ENCODE measurements at regions not wholly inside any gene's neighbourhood (a gene's known extent, or its start where the extent isn't known, plus 50 kb on each side); places are given as distances from the start of the nearest gene placed in this dataset.

DNA sequence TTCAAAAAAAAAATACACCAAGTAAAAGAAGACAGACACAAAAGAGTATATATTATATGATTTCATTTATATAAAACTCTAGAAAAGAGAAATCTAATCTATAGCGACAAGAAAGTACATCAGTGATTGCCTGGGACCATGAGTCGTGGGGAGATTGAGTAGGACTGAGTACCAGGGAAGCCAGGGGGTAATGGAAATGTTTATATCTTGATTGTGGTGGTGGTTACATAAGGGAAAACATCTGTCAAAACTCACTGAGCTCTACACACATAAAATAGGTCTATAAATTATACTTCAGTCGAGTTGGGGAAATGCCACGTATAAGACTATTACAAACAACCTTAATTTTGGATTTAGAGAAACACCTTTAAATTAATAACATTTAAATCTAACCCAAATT lies 117.4 kb downstream of the TRIM29 start:
- TF ChIP-seq, protein P1, sequence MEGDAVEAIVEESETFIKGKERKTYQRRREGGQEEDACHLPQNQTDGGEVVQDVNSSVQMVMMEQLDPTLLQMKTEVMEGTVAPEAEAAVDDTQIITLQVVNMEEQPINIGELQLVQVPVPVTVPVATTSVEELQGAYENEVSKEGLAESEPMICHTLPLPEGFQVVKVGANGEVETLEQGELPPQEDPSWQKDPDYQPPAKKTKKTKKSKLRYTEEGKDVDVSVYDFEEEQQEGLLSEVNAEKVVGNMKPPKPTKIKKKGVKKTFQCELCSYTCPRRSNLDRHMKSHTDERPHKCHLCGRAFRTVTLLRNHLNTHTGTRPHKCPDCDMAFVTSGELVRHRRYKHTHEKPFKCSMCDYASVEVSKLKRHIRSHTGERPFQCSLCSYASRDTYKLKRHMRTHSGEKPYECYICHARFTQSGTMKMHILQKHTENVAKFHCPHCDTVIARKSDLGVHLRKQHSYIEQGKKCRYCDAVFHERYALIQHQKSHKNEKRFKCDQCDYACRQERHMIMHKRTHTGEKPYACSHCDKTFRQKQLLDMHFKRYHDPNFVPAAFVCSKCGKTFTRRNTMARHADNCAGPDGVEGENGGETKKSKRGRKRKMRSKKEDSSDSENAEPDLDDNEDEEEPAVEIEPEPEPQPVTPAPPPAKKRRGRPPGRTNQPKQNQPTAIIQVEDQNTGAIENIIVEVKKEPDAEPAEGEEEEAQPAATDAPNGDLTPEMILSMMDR (IDR thresholded peaks at IDR 0.05; ENCODE audit: poor library complexity), result no peak
- TF ChIP-seq EZH2 (IDR thresholded peaks at IDR 0.05; ENCODE audit: borderline replicate concordance) (no peak), EZH2phosphoT487 (IDR thresholded peaks at IDR 0.05; ENCODE audit: low read depth, severe bottlenecking, unreplicated experiment) (no peak)

Data from hepatocyte (in vitro differentiated cells).